PC-9 (cell line): ENCODE measurements at regions not wholly inside any gene's neighbourhood (a gene's known extent, or its start where the extent isn't known, plus 50 kb on each side); places are given as distances from the start of the nearest gene placed in this dataset.

ENCODE experiments used
- CTCF ChIP-seq: fragments of 200-600 bp; sonication (generic); conservative IDR thresholded peaks from 2 replicates; pipeline ENCODE4 v1.6.1; 2017; ENCODE audit warnings: mixed run types, antibody characterized with exemption, mild to moderate bottlenecking, moderate library complexity
- EZH2 ChIP-seq: fragments of 200-600 bp; sonication (generic); IDR thresholded peaks from 2 replicates; pipeline ENCODE4 v1.8.0; 2017; ENCODE audit warnings: antibody characterized with exemption, low read depth

DNA sequence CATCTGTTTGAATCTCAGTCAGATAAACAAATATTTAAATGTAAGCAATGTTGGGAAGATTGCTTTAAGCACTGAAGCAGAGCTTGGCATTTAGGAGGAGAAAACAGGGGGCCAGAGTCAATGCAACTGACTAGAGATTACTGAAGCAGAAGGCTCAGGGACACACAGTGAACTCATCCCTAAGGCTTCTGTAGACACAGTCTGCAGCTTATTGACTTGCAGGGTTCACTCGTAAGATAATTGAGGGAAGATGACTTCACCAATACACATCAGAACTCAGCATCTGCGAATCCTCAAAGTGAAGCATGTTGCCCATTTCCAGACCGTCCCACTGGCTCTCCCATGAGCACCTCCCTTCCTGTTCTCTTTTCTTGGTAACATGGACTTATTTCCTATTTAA is 363.4 kb upstream of the PFKP start:
- TF ChIP-seq CTCF (no peak), EZH2 (no peak)
